HEK293T (cell line): ENCODE measurements at regions not wholly inside any gene's neighbourhood (a gene's known extent, or its start where the extent isn't known, plus 50 kb on each side); places are given as distances from the start of the nearest gene placed in this dataset.

Experiments used
- ARNT ChIP-seq: fragments of 450-650 bp; IDR thresholded peaks from 2 replicates; pipeline ENCODE4 v1.6.1; 2017; ENCODE audit warnings: mild to moderate bottlenecking
- BHLHE40 ChIP-seq: fragments of 450-650 bp; IDR thresholded peaks from 2 replicates; pipeline ENCODE4 v1.6.1; 2016; ENCODE audit warnings: mild to moderate bottlenecking, moderate library complexity, borderline replicate concordance
- ELF4 ChIP-seq: fragments of 450-650 bp; IDR thresholded peaks from 2 replicates; pipeline ENCODE4 v1.6.1; 2017; ENCODE audit warnings: antibody characterized with exemption
- FOXA1 ChIP-seq: fragments of 450-650 bp; IDR thresholded peaks from 2 replicates; pipeline ENCODE4 v1.6.1; 2016; ENCODE audit warnings: mild to moderate bottlenecking
- FOXK2 ChIP-seq: fragments of 450-650 bp; IDR thresholded peaks from 2 replicates; pipeline ENCODE4 v1.6.1; 2016; ENCODE audit warnings: mild to moderate bottlenecking
- FOXM1 ChIP-seq: fragments of 450-650 bp; IDR thresholded peaks from 2 replicates; pipeline ENCODE4 v1.6.1; 2017; ENCODE audit warnings: mild to moderate bottlenecking, borderline replicate concordance
- HDGF ChIP-seq: fragments of 450-650 bp; IDR thresholded peaks from 2 replicates; pipeline ENCODE4 v1.6.1; 2017; ENCODE audit warnings: antibody characterized with exemption, borderline replicate concordance
- L3MBTL2 ChIP-seq: fragments of 450-650 bp; conservative IDR thresholded peaks from 2 replicates; pipeline ENCODE4 v1.6.1; 2016; ENCODE audit warnings: mild to moderate bottlenecking
- LEF1 ChIP-seq: fragments of 450-650 bp; IDR thresholded peaks from 2 replicates; pipeline ENCODE4 v1.6.1; 2017; ENCODE audit warnings: mild to moderate bottlenecking, borderline replicate concordance
- SP1 ChIP-seq: fragments of 450-650 bp; IDR thresholded peaks from 2 replicates; pipeline ENCODE4 v1.6.1; 2017
- SUZ12 ChIP-seq: fragments of 450-650 bp; IDR thresholded peaks from 2 replicates; pipeline ENCODE4 v1.6.1; 2016; ENCODE audit warnings: mild to moderate bottlenecking
- TARDBP ChIP-seq: fragments of 450-650 bp; IDR thresholded peaks from 2 replicates; pipeline ENCODE4 v1.6.1; 2016
- ZNF384 ChIP-seq: fragments of 450-650 bp; IDR thresholded peaks from 2 replicates; pipeline ENCODE4 v1.6.1; 2016

- TF ChIP-seq FOXM1 (no peak), ELF4 (no peak), SUZ12 (no peak), ZNF384 (no peak), SP1 (no peak), FOXK2 (no peak), ARNT (no peak), LEF1 (no peak), FOXA1 (no peak), BHLHE40 (no peak), HDGF (no peak), L3MBTL2 (no peak), TARDBP (no peak)
Observed at GRCh38 chrX:123086768-123087167, 97.3 kb upstream of the GRIA3 start.
